ENCODE measurements at regions not wholly inside any gene's neighbourhood (a gene's known extent, or its start where the extent isn't known, plus 50 kb on each side); places are given as distances from the start of the nearest gene placed in this dataset.

DNA sequence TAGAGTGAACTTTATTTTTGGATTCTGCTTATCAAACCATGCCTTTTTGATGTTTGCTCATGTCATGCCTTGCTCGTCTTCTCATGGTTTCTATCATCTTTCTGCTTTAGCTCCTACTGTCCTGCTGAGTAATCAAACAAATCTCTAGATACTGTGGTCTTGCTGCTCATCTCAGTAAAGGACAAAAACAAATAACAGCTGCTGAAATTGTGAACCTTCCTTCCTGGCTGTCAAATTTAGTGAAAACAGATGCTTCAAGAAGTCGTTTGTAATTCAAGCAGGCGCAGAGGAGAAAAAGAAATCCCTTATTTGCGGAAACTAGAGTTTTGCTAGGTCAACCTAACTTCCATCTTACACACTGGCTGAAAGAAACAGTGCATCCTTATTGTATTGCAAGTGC lies 616.1 kb upstream of the ALCAM start:
- DNase-seq (ENCODE audit: low spot score) = no peak

- DNase-seq (ENCODE audit: low spot score) = no peak
Measured at GRCh38 chr3:104755791-104756190, 610.9 kb upstream of the ALCAM start.

DNA sequence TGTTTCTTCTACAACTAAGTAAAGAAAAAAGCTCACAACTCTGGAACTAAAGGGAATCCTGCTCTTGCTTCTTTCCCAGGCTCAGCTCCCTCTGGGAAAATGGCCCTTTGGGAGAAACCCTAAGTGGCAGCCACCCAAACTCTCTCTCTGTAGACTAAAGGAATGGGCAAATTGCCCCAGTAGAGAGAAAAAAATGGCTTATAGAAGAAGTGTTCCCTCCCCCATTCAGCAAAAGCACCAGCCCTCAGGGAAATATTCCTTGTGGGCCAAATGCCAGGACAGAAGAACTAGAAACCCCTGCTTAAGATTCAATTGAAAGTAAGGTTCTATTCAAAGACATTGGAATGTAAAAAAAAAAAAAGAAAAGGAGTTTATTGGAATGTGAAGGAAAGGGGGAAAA lies 603.7 kb upstream of the ALCAM start:
- no peak for DNase-seq (ENCODE audit: low spot score)

GRCh38 chr3:104764496-104764895 lies 602.2 kb upstream of the ALCAM start:
- DNase-seq (ENCODE audit: low spot score) = no peak

DNA sequence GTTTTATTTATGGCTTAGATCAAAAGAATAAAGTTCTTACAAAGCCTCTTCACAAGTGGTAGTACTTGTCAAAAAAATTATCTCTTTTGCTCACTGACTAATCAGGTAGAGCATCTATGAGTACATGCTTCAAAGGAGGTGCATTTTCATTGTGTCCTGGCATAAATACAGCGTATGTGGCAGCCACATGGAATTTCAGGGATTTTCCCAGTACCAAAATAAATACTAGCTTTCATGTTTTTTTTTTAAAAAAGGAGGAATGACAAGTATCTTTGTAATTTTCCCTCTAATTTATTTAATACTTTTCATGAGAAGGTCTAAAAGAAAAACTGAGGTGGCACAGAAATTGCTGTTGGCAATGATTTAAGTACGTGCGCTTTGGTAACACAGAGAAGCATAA lies 597.8 kb upstream of the ALCAM start:
- no peak for DNase-seq (ENCODE audit: low spot score)

DNA sequence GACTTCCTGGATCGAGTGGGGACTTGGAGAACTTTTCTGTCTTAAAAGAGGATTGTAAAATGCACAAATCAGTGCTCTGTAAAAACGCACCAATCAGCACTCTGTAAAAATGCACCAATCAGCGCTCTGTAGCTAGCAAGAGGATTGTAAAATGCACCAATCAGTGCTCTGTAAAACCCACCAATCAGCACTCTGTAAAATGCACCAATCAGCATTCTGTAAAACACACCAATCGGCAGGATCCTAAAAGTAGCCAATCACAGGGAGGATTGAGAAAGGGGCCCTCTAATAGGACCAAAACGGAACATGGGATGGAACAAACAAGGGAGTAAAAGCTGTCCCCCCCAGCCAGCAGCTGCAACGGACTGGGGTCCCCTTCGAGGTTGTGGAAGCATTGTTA lies 587.4 kb upstream of the ALCAM start:
- no peak for DNase-seq (ENCODE audit: low spot score)

DNA sequence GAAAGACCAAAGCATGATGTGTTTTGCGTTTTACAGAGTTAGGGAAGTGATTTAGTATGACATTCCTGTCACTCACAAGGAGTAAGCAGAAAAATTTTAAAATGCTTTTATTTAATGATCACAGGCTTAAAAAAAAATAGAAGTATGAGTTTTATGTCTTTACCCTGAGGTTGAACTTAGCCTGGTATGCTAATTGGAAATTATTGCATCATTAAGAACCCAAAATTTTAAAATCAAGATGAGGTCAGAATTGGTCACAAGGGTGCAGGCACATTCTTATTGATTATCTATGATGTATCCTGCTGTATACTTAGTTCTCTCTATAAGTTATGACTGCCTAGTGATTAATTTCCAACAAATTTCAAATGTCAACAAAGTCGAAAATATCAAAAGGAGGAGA lies 585.6 kb upstream of the ALCAM start:
- DNase-seq (ENCODE audit: low spot score) = no peak

DNA sequence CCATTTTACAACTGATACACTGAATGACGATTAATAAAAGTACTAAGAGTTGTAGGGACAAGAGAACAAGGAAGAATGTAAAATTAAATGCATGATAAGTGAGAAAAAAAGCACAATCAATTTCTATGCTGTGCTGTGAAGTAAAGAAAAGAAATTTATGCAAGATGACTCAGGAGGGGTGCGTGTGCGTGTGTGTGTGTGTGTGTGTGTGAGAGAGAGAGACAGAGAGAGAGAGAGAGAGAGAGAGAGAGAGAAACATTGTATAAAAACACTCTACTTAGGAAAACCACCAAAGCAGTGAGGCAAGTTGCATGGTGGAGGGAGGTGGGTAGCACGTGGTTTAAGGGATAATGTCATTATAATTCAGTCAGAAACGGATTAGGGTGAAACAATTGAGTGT lies 580.8 kb upstream of the ALCAM start:
- DNase-seq (ENCODE audit: low spot score) = no peak

DNA sequence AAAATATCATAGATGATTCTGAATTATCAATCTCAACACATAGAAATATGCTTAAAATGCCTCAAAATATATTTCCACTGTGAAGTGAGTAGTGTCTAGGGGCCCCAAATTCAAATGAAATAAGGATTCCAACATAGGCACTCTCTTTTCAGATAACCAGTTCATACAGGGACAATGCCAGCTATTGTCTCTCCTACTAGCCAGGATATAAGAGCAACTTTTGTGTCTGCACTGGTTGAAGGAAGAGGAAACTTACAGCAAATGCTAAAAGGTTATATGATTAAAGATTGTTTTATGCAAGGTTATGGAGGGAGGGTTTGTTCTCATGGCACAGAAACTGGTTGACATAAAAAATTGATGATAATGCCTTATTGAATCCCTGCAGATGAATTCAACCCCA lies 579.4 kb upstream of the ALCAM start:
- no peak for DNase-seq (ENCODE audit: low spot score)

- no peak for DNase-seq (ENCODE audit: low spot score)
Measured at GRCh38 chr3:104788807-104789206, 577.9 kb upstream of the ALCAM start.

- no peak for DNase-seq (ENCODE audit: low spot score)
Measured at GRCh38 chr3:104791331-104791730, 575.4 kb upstream of the ALCAM start.

GRCh38 chr3:104796556-104796955 lies 570.2 kb upstream of the ALCAM start:
- no peak for DNase-seq (ENCODE audit: low spot score)

GRCh38 chr3:104805042-104805441 lies 561.7 kb upstream of the ALCAM start:
- DNase-seq (ENCODE audit: low spot score) = no peak

GRCh38 chr3:104805508-104805907 lies 561.2 kb upstream of the ALCAM start:
- no peak for DNase-seq (ENCODE audit: low spot score)

DNA sequence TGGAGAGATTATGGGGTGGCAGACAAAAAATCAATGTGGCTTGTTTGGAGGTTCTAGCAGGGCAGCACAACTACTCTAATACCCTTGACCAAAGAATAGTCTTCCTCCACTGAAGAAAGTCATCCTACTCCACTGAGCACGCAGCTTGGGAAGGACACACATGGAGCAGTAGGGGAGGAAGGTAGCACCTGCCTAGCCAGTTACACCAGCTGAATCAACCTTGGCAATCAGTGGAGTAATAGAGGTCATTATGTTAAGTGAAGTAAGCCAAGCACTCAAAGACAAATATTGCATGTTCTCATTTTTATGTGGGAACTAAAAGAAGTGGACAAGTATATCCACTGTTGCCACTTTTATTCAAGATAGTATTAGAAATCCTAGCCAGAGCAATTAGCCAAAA lies 555.8 kb upstream of the ALCAM start:
- DNase-seq (ENCODE audit: low spot score) = no peak

DNA sequence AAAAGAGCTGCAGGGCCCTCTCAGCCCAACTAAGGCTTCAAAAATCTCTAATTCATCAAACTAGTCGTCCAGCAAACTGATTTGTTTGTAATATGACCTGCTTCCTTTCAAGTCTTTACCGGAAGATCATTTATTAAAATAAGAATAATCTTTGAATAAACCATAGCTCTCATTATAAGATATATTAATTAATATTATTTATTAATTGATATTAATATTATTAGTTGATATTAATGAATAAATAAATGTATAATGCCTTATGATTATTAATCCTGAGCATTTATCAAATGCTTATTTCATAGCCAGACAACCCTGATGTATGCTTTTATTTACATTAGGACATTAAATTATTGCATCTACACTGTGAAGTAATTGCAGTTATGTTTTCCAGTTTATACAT lies 550.7 kb upstream of the ALCAM start:
- no peak for DNase-seq (ENCODE audit: low spot score)

DNA sequence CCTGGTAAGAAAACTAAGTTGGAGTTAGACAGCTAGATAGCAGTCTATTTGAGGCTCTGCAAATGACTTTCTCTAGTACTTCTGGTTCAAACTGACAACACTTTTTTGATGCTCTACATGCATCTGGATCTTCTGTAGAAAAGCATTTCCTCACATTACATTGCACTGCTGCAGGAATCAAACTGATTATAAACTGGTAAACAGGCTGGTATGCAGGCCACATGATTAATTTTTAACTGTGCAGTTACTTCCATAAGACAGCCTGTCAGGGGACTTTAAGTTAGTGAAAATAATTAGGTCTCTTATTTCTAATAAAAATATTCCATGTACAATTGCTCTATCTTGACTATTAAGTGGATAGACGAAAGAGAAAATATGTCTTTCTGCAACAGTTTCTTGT lies 550.0 kb upstream of the ALCAM start:
- DNase-seq (ENCODE audit: low spot score) = no peak

DNA sequence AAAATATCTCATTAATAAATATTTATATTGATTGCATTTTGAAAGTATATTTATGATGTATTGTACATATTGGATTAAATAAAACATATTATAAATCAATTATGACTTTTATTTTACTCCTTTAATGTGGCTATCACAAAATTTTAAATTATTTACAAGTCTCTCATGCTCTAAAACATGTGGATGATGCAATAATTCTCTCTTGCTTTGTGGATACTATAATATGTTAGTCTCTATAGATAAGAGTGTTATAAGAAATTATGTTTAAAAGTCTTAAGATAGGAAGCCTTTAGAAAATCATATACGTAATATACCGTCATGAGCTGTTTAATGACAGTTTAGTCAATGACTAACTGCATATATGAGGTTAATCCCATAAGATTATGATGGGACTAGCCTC lies 547.4 kb upstream of the ALCAM start:
- DNase-seq (ENCODE audit: low spot score) = no peak

- no peak for DNase-seq (ENCODE audit: low spot score)
Measured at GRCh38 chr3:104820959-104821358, 545.8 kb upstream of the ALCAM start.

DNA sequence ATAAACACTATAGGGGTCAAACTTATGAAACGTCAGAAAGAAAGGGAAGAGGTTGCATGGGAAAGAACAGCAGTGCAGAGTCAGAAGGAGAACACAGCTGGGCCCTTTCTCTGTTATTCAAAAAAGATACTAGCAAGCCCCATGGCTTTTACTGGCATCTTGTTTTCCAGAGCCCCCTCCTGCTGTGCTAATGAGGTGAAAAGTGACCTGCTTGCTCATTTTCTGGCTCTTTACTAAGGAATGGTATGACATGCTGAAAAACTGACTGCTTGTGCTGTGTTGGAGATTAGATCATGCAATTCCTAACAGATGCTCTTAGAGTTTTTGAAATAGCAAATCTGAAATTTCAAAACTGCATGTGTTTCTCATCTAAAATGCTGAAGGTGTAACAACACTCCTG lies 541.6 kb upstream of the ALCAM start:
- no peak for DNase-seq (ENCODE audit: low spot score)

- DNase-seq (ENCODE audit: low spot score) = no peak
Measured at GRCh38 chr3:104831071-104831470, 535.6 kb upstream of the ALCAM start.

- DNase-seq (ENCODE audit: low spot score) = no peak
Measured at GRCh38 chr3:104832530-104832929, 534.2 kb upstream of the ALCAM start.

DNA sequence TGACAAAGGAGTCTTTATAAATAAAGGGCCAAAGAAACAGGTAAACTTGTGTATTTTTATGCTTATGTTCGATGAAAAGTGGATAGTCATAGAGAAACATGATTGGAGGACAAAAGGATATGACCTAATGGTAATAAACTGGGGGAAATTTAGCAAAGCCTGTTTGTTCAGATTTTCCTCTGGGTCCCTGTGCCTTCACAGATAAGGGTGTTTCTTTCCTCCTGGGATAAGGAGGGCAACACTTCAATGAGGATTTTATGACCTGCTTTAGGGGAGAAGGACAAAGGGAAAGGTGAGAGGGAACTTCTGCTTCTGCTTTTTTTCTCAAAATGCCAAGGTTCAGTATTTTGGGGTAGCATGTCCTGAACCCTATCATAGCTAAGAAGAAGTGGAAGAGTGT lies 531.3 kb upstream of the ALCAM start:
- no peak for DNase-seq (ENCODE audit: low spot score)

DNA sequence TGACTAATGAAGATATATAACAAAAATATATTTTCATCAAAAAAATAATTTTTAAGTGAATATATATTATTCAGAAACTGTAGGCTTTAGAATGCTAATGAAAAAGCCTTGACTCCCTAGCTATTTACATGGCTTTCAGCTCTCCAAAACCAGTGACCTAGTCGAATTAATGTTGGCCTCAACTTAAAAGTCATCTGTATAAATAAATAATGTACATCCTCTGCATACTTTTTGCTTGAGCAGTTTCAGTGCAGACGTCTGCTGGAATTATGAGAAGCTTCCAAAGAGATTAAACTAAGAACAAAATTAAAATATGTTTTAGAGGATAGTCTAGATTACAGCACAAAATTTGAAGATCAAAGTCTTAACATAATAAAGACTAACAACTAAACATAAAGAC lies 520.4 kb upstream of the ALCAM start:
- no peak for DNase-seq (ENCODE audit: low spot score)

DNA sequence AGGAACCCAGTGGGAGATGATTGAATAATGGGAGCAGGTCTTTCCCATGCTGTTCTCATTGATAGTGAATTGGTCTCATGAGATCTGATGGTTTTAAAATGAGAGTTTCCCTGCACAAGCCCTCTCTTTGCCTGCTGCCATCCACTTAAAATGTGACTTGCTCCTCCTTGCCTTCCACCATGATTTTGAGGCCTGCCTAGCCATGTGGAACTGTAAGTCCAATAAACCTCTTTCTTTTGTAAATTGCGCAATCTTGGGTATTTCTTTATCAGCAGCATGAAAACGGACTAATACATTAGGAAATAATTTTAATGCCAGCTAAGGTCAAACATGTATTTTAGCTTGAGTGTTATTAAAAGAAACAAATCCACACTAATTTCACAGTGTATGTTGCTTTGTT lies 517.6 kb upstream of the ALCAM start:
- DNase-seq (ENCODE audit: low spot score) = no peak

Data from LoVo (cell line).